Heart right ventricle (tissue), 16 donors: ENCODE measurements at regions not wholly inside any gene's neighbourhood (a gene's known extent, or its start where the extent isn't known, plus 50 kb on each side); places are given as distances from the start of the nearest gene placed in this dataset.

Experiments used
- ATAC-seq, 8 donors: fragments of 200-7000 bp; cut with Tn5 transposase; one replicate each; pipeline ENCODE4 v1.9.1; 2020; ENCODE audit warnings: mild to moderate bottlenecking in 8 of 8, moderate library complexity in 8 of 8, moderate number of reproducible peaks in 1 of 8
- DNase-seq, 2 donors: peaks; one replicate each; pipeline ENCODE4 v3.0.0-alpha.2; 2020
- H3K27ac ChIP-seq, 10 donors: fragments of 200-600 bp; sonication (generic) in 2 of 10; one replicate each; pipeline versions ENCODE4 v1.5.0 to v1.8.0; 2020 to 2022; ENCODE audit warnings: mild to moderate bottlenecking in 3 of 10
- H3K27me3 ChIP-seq, 7 donors: fragments of 200-600 bp; one replicate each; pipeline ENCODE4 v1.8.0; 2021 to 2022; ENCODE audit warnings: mild to moderate bottlenecking in 2 of 7
- H3K36me3 ChIP-seq, 9 donors: fragments of 200-600 bp; sonication (generic) in 1 of 9; one replicate each; pipeline versions ENCODE4 v1.5.0 to v1.8.0; 2020 to 2022; ENCODE audit warnings: mild to moderate bottlenecking in 2 of 9
- H3K4me1 ChIP-seq, 9 donors: fragments of 200-600 bp; sonication (generic) in 1 of 9; one replicate each; pipeline versions ENCODE4 v1.5.0 to v1.8.0; 2020 to 2022; ENCODE audit warnings: mild to moderate bottlenecking in 4 of 9
- H3K4me3 ChIP-seq, 10 donors: fragments of 200-600 bp; sonication (generic) in 2 of 10; one replicate each; pipeline versions ENCODE4 v1.5.0 to v1.8.0; 2020 to 2022; ENCODE audit warnings: mild to moderate bottlenecking in 7 of 10, moderate library complexity in 2 of 10
- H3K9me3 ChIP-seq, 11 donors: fragments of 200-600 bp in 10 of 11; sonication (generic) in 2 of 11; one replicate each; pipeline versions ENCODE4 v1.5.0 to v1.8.0; 2013 to 2022; ENCODE audit warnings: mild to moderate bottlenecking in 2 of 11, control low read depth in 1 of 11, moderate library complexity in 1 of 11
- CTCF ChIP-seq, 9 donors: fragments of 200-600 bp; sonication (generic) in 2 of 9; IDR thresholded peaks; one replicate each; pipeline versions ENCODE4 v1.5.0 to v1.8.0; 2021 to 2022; ENCODE audit warnings: antibody characterized with exemption in 9 of 9, mild to moderate bottlenecking in 5 of 9, moderate library complexity in 1 of 9
- WGBS, 2 donors: extraction: QIAGEN DNeasy Blood & Tissue Kit; methylation state at CpG; one replicate each; pipeline ENCODE4 v1.1.7; 2013; ENCODE audit warnings: inconsistent platforms in 1 of 2; 5-methylcytosine and 5-hydroxymethylcytosine counted together
- intact Hi-C, 10 donors: fragments of 100-400 bp; cut with DNase I; formaldehyde crosslinking; loops; one replicate each; pipeline versions ENCODE4 v1.11.1 to v1.14.2; 2022
- donor health status: Arrhythmogenic right ventricular cardiomyopathy.
- donor health status: ischemic (EF 13 %, LVEDD 7.1; RV severe dilation, severe dysfunction).
- donor health status: healthy with polysubstance abuse.
- donor health status: DM: no; HTN: yes; CAD: no.
- donor health status: DM: no; HTN: no; CAD: no.
- donor health status: ischemic (EF 25% LVEDD 6.9; RV normal size, moderate dysfunction).
- donor health status: ischemic (EF 25% LVEDD 5.7; RV mildly dilated, moderate dysfunction).
- donor health status: healthy.
- donor health status: DM: yes; HTN: yes; CAD: no.
- donor health status: Ischemic cardiomyopathy.
- donor health status: ischemic (EF 35%, LVEDD 5.7; RV mildly dilated, moderate dysfunction).
- donor health status: nonischemic (EF 11% LVEDD 7.7; RV severe dilation, severe dysfunction).
- donor health status: DM: yes; HTN: yes; CAD: no.
- donor health status: PGD.
- donor health status: ischemic (EF 29% LVEDD 5.4; RV normal size, mild dysfunction).
- donor health status: nonischemic (EF 23%, LVEDD 6.1; RV moderate dilation, normal function).

- ATAC-seq (no peak), DNase-seq (no peak)
- Histone ChIP-seq H3K27ac (no peak overlapping the region), H3K9me3 (no peaks in the 10 kb centered on the region), H3K36me3 (no peaks in the 10 kb centered on the region), H3K27me3 (peaks cover 0 to 37% (median 0%) of the 10 kb centered on the region in 7 donors), H3K4me1 (peaks cover 0 to 6% (median 0%) of the 10 kb centered on the region in 9 donors), H3K4me3 (no peak overlapping the region)
- intact Hi-C loops = no loop called here
- WGBS, 2 donors = 80 to 81% methylated on average over 19 of the region's 19 CpGs
- no peak for TF ChIP-seq CTCF (IDR thresholded peaks at IDR 0.05)
Observed at GRCh38 chr2:109066917-109067597, 61.9 kb upstream of the SH3RF3 start.

GRCh38 chr2:109066501-109066900 lies 62.5 kb upstream of the SH3RF3 start:
- no peak for ATAC-seq
- no peak for TF ChIP-seq CTCF (IDR thresholded peaks at IDR 0.05)
- H3K27me3 ChIP-seq = peaks cover 0 to 37% (median 0%) of the 10 kb centered on the region in 7 donors
- DNase-seq = no peak
- intact Hi-C loops = no loop called here
- peaks cover 0 to 6% (median 0%) of the 10 kb centered on the region in 9 donors for H3K4me1 ChIP-seq
- no peak overlapping the region for H3K4me3 ChIP-seq
- 91 to 92% methylated on average over 7 of the region's 7 CpGs for WGBS, 2 donors
- no peaks in the 10 kb centered on the region for H3K36me3 ChIP-seq
- no peak overlapping the region for H3K27ac ChIP-seq
- H3K9me3 ChIP-seq = no peaks in the 10 kb centered on the region

GRCh38 chr2:109065391-109065734 lies 63.6 kb upstream of the SH3RF3 start:
- ATAC-seq (peak; percentile 63 to 88 (median 83)), DNase-seq (peak; percentile 67 to 74)
- peaks cover 0 to 36% (median 3%) of the 10 kb centered on the region in 7 donors for H3K27me3 ChIP-seq
- intact Hi-C loops = no loop called here
- TF ChIP-seq CTCF (IDR thresholded peaks at IDR 0.05) = no peak
- H3K4me3 ChIP-seq = no peak overlapping the region
- 15% methylated on average over 7 of the region's 7 CpGs for WGBS, 2 donors
- no peaks in the 10 kb centered on the region for H3K9me3 ChIP-seq
- H3K4me1 ChIP-seq = peaks cover 0 to 6% (median 0%) of the 10 kb centered on the region in 9 donors
- H3K36me3 ChIP-seq = no peaks in the 10 kb centered on the region
- no peak overlapping the region for H3K27ac ChIP-seq

GRCh38 chr2:109064660-109065390 lies 64.2 kb upstream of the SH3RF3 start:
- intact Hi-C loops = no loop called here
- Histone ChIP-seq H3K4me1 (peaks cover 0 to 6% (median 0%) of the 10 kb centered on the region in 9 donors), H3K4me3 (no peak overlapping the region), H3K27me3 (peaks cover 0 to 36% (median 3%) of the 10 kb centered on the region in 7 donors), H3K9me3 (no peaks in the 10 kb centered on the region), H3K36me3 (no peaks in the 10 kb centered on the region), H3K27ac (no peak overlapping the region)
- no peak for DNase-seq
- ATAC-seq = no peak
- WGBS, 2 donors = 50 to 58% methylated on average over 4 of the region's 4 CpGs
- TF ChIP-seq CTCF (IDR thresholded peaks at IDR 0.05) = no peak
